Lower leg skin (tissue), 3 donors: ENCODE measurements at regions not wholly inside any gene's neighbourhood (a gene's known extent, or its start where the extent isn't known, plus 50 kb on each side); places are given as distances from the start of the nearest gene placed in this dataset.

Experiments
- CTCF ChIP-seq, 3 donors: fragments of 450-650 bp; IDR thresholded peaks; one replicate each; pipeline ENCODE4 v1.5.1; 2016; ENCODE audit warnings: antibody characterized with exemption in 3 of 3, mild to moderate bottlenecking in 3 of 3, moderate library complexity in 2 of 3
- POLR2A ChIP-seq, 2 donors: fragments of 450-650 bp; IDR thresholded peaks; one replicate each; pipeline ENCODE4 v1.6.1; 2016 to 2017; ENCODE audit warnings: antibody characterized with exemption in 2 of 2, mild to moderate bottlenecking in 1 of 2, moderate library complexity in 1 of 2

GRCh38 chr4:18641334-18641733, 619.8 kb upstream of the LCORL start:
- TF ChIP-seq POLR2A (IDR thresholded peaks at IDR 0.05) (no peak), CTCF (IDR thresholded peaks at IDR 0.05) (no peak)
